GM12872 (cell line): ENCODE measurements at regions not wholly inside any gene's neighbourhood (a gene's known extent, or its start where the extent isn't known, plus 50 kb on each side); places are given as distances from the start of the nearest gene placed in this dataset.

Source experiments
- CTCF ChIP-seq: IDR thresholded peaks from 3 replicates; pipeline ENCODE4 v1.5.1; 2011; ENCODE audit warnings: low read depth, mild to moderate bottlenecking, low read length, moderate library complexity; ENCODE audit not compliant: insufficient read depth

- TF ChIP-seq CTCF: no peak
Measured at GRCh38 chr3:197427021-197427420, 128.6 kb upstream of the DLG1 start.

- TF ChIP-seq CTCF: no peak
Measured at GRCh38 chr3:197426121-197426566, 127.7 kb upstream of the DLG1 start.

- no peak for TF ChIP-seq CTCF
Measured at GRCh38 chr3:197425485-197426120, 127.2 kb upstream of the DLG1 start.

GRCh38 chr3:197424674-197425484 lies 126.5 kb upstream of the DLG1 start:
- TF ChIP-seq CTCF: no peak

GRCh38 chr3:197424266-197424665 lies 125.9 kb upstream of the DLG1 start:
- no peak for TF ChIP-seq CTCF

- no peak for TF ChIP-seq CTCF
Measured at GRCh38 chr3:197423376-197423775, 125.0 kb upstream of the DLG1 start.

- no peak for TF ChIP-seq CTCF
Measured at GRCh38 chr3:197422506-197422905, 124.1 kb upstream of the DLG1 start.
